ENCODE measurements at regions not wholly inside any gene's neighbourhood (a gene's known extent, or its start where the extent isn't known, plus 50 kb on each side); places are given as distances from the start of the nearest gene placed in this dataset.

- no peak for TF ChIP-seq CHD7 (IDR thresholded peaks at IDR 0.05; ENCODE audit: insufficient replicate concordance, low read length)
Observed at GRCh38 chr13:103953859-103954258, 887.6 kb upstream of the SLC10A2 start (continued).
